ENCODE measurements at regions not wholly inside any gene's neighbourhood (a gene's known extent, or its start where the extent isn't known, plus 50 kb on each side); places are given as distances from the start of the nearest gene placed in this dataset.
"Not testable (repeated sequence)": the region's sequence is repeated elsewhere in the genome, so short reads cannot be mapped to it uniquely, and the experiment has no call there.

- no peak for DNase-seq
These were observed 76.1 kb upstream of the PDSS1 start for GRCh38 chr10:26621243-26621888.

- peak; percentile 25 for DNase-seq
These were observed 75.4 kb upstream of the PDSS1 start for GRCh38 chr10:26621889-26622711.

GRCh38 chr10:26622891-26623290 lies 74.6 kb upstream of the PDSS1 start:
- DNase-seq, result no peak

GRCh38 chr10:26624006-26624405 lies 73.5 kb upstream of the PDSS1 start:
- no peak for DNase-seq

GRCh38 chr10:26626066-26626465 lies 71.4 kb upstream of the PDSS1 start:
- DNase-seq, result no peak

- no peak for DNase-seq
These were observed 70.2 kb upstream of the PDSS1 start for GRCh38 chr10:26627324-26627723.

GRCh38 chr10:26628395-26628794 lies 69.1 kb upstream of the PDSS1 start:
- no peak for DNase-seq

GRCh38 chr10:26632171-26632570 lies 65.3 kb upstream of the PDSS1 start:
- not testable (repeated sequence) for DNase-seq

- not testable (repeated sequence) for DNase-seq
These were observed 63.4 kb upstream of the PDSS1 start for GRCh38 chr10:26634111-26634510.

- DNase-seq, result no peak
These were observed 59.8 kb upstream of the PDSS1 start for GRCh38 chr10:26637521-26638275.

- DNase-seq, result no peak
These were observed 57.1 kb upstream of the PDSS1 start for GRCh38 chr10:26640391-26640790.

- DNase-seq, result no peak
These were observed 54.4 kb upstream of the PDSS1 start for GRCh38 chr10:26642896-26643653.

- no peak for DNase-seq
These were observed 49.8 kb upstream of the PDSS1 start for GRCh38 chr10:26647602-26648244.

Data from stimulated activated CD4-positive, alpha-beta T cell treated with anti-CD3 and anti-CD28 coated beads, Interleukin-4, amount 100 ng/mL, for 1 hour (primary cell).